Neuronal stem cell (in vitro differentiated cells): ENCODE measurements at regions not wholly inside any gene's neighbourhood (a gene's known extent, or its start where the extent isn't known, plus 50 kb on each side); places are given as distances from the start of the nearest gene placed in this dataset.

ENCODE experiments used
- DNase-seq: peaks from one replicate; pipeline ENCODE4 v3.0.0-alpha.2; 2013; ENCODE audit warnings: low spot score
- H2AFZ ChIP-seq: one replicate; pipeline ENCODE4 v1.6.1; 2013; ENCODE audit warnings: mild to moderate bottlenecking, low read length, inconsistent platforms
- H2AK5ac ChIP-seq: 2 replicates; pipeline ENCODE4 v1.6.1; 2013; ENCODE audit warnings: low read depth, mild to moderate bottlenecking, inconsistent platforms, low read length, moderate library complexity, mixed read lengths
- H2BK120ac ChIP-seq: 2 replicates; pipeline ENCODE4 v1.6.1; 2013; ENCODE audit warnings: low read depth, mild to moderate bottlenecking, inconsistent platforms, low read length, moderate library complexity, mixed read lengths
- H2BK12ac ChIP-seq: one replicate; pipeline ENCODE4 v1.6.1; 2013; ENCODE audit warnings: low read length, inconsistent platforms
- H2BK15ac ChIP-seq: 2 replicates; pipeline ENCODE4 v1.6.1; 2013; ENCODE audit warnings: mild to moderate bottlenecking, low read length, inconsistent platforms, mixed read lengths
- H2BK5ac ChIP-seq: one replicate; pipeline ENCODE4 v1.6.1; 2013; ENCODE audit warnings: inconsistent platforms, mild to moderate bottlenecking, low read length, moderate library complexity
- H3K14ac ChIP-seq: one replicate; pipeline ENCODE4 v1.6.1; 2013; ENCODE audit warnings: low read length, inconsistent platforms
- H3K18ac ChIP-seq: 2 replicates; pipeline ENCODE4 v1.6.1; 2013; ENCODE audit warnings: low read length, inconsistent platforms
- H3K23ac ChIP-seq: 2 replicates; pipeline ENCODE4 v1.6.1; 2013; ENCODE audit warnings: low read depth, mild to moderate bottlenecking, mixed read lengths, low read length, inconsistent platforms; ENCODE audit not compliant: poor library complexity
- H3K27ac ChIP-seq: replicated peaks from 3 replicates; pipeline ENCODE4 v1.5.1; 2013; ENCODE audit warnings: low read length, inconsistent platforms
- H3K27me3 ChIP-seq, 3 experiments: 2 replicates each; pipeline ENCODE4 v1.6.1; 2013; ENCODE audit warnings: low read length in 3 of 3, mild to moderate bottlenecking in 2 of 3, inconsistent platforms in 1 of 3, low read depth in 1 of 3, mixed read lengths in 1 of 3, moderate library complexity in 1 of 3; ENCODE audit not compliant: control insufficient read depth in 3 of 3, insufficient read depth in 3 of 3
- H3K36me3 ChIP-seq, 2 donors: replicated peaks in 1 of 2; 2 replicates each; pipeline ENCODE4 v1.6.1; 2013; ENCODE audit warnings: low read length in 2 of 2; ENCODE audit not compliant: control insufficient read depth in 2 of 2, insufficient read depth in 2 of 2
- H3K4ac ChIP-seq: 2 replicates; pipeline ENCODE4 v1.6.1; 2013; ENCODE audit warnings: inconsistent platforms, mild to moderate bottlenecking, low read length, moderate library complexity
- H3K4me1 ChIP-seq, 2 donors: 1 replicate in 1 of 2; 2 replicates in 1 of 2; pipeline ENCODE4 v1.6.1; 2013; ENCODE audit warnings: low read length in 2 of 2, low read depth in 1 of 2; ENCODE audit not compliant: control insufficient read depth in 2 of 2, insufficient read depth in 1 of 2
- H3K4me2 ChIP-seq: one replicate; pipeline ENCODE4 v1.6.1; 2013; ENCODE audit warnings: mild to moderate bottlenecking, low read length, inconsistent platforms; ENCODE audit not compliant: insufficient read depth, poor library complexity, severe bottlenecking
- H3K4me3 ChIP-seq, 2 donors: 2 replicates each; pipeline ENCODE4 v1.5.1; 2013; ENCODE audit warnings: low read length in 2 of 2, mild to moderate bottlenecking in 2 of 2, inconsistent platforms in 1 of 2, moderate library complexity in 1 of 2
- H3K79me1 ChIP-seq: one replicate; pipeline ENCODE4 v1.6.1; 2013; ENCODE audit warnings: low read depth, mild to moderate bottlenecking, inconsistent platforms, low read length, moderate library complexity
- H3K9ac ChIP-seq: one replicate; pipeline ENCODE4 v1.6.1; 2013; ENCODE audit warnings: mild to moderate bottlenecking, low read depth, low read length, inconsistent platforms; ENCODE audit not compliant: poor library complexity
- H3K9me3 ChIP-seq, 2 donors: replicated peaks in 1 of 2; 2 replicates each; pipeline versions ENCODE3 to v1.6.1; 2013; ENCODE audit warnings: low read length in 2 of 2, mild to moderate bottlenecking in 2 of 2, inconsistent platforms in 1 of 2, low read depth in 1 of 2, mixed read lengths in 1 of 2, moderate library complexity in 1 of 2; ENCODE audit not compliant: control insufficient read depth in 2 of 2, insufficient read depth in 1 of 2
- H4K8ac ChIP-seq: one replicate; pipeline ENCODE4 v1.6.1; 2013; ENCODE audit warnings: low read depth, mild to moderate bottlenecking, inconsistent platforms, low read length, moderate library complexity
- H4K91ac ChIP-seq: one replicate; pipeline ENCODE4 v1.6.1; 2013; ENCODE audit warnings: low read length, low read depth, mild to moderate bottlenecking, inconsistent platforms; ENCODE audit not compliant: poor library complexity
- WGBS, 2 donors: extraction: QIAGEN DNeasy Blood & Tissue Kit; methylation state at CpG; one replicate each; pipeline ENCODE4 v1.1.7; 2013; ENCODE audit warnings: missing lambda C conversion rate in 2 of 2, mixed read lengths in 1 of 2; ENCODE audit not compliant: insufficient read length in 2 of 2, insufficient replicate concordance in 1 of 2; ENCODE audit errors: extremely low coverage in 2 of 2; 5-methylcytosine and 5-hydroxymethylcytosine counted together

- no peak for DNase-seq
- no CpG with 5 or more reads among the region's 2 CpGs for WGBS, 2 donors
These were observed 594.0 kb upstream of the ACVR2A start for GRCh38 chr2:147250652-147251356.

GRCh38 chr2:147247749-147248148, 597.1 kb upstream of the ACVR2A start:
- Histone ChIP-seq H3K18ac (no peak overlapping the region), H3K9ac (no peak overlapping the region), H3K79me1 (no peaks in the 10 kb centered on the region), H3K23ac (no peak overlapping the region), H2BK12ac (no peak overlapping the region), H2BK15ac (no peak overlapping the region), H4K8ac (no peak overlapping the region), H2AFZ (no peak overlapping the region), H3K9me3 (no peaks in the 10 kb centered on the region), H2BK5ac (no peak overlapping the region), H3K27me3 (no peaks in the 10 kb centered on the region), H2AK5ac (no peak overlapping the region), H2BK120ac (no peak overlapping the region), H3K4me3 (no peak overlapping the region), H3K4me2 (no peak overlapping the region), H4K91ac (no peak overlapping the region), H3K4me1 (no peaks in the 10 kb centered on the region), H3K36me3 (no peaks in the 10 kb centered on the region), H3K27ac (no peak overlapping the region), H3K14ac (no peak overlapping the region), H3K4ac (no peak overlapping the region)
- DNase-seq = no peak
- no CpG with 5 or more reads among the region's 2 CpGs for WGBS, 2 donors

More at GRCh38 chr2:147250652-147251356, 594.0 kb upstream of the ACVR2A start:
- H4K91ac ChIP-seq = no peak overlapping the region
- no peaks in the 10 kb centered on the region for H3K27me3 ChIP-seq
- no peaks in the 10 kb centered on the region for H3K36me3 ChIP-seq
- no peak overlapping the region for H2BK120ac ChIP-seq
- no peak overlapping the region for H3K27ac ChIP-seq
- H2AK5ac ChIP-seq = no peak overlapping the region
- no peak overlapping the region for H3K18ac ChIP-seq
- H2BK15ac ChIP-seq = no peak overlapping the region
- no peak overlapping the region for H3K23ac ChIP-seq
- no peaks in the 10 kb centered on the region for H3K79me1 ChIP-seq
- no peak overlapping the region for H3K4me2 ChIP-seq
- no peaks in the 10 kb centered on the region for H3K4me1 ChIP-seq
- H2AFZ ChIP-seq = no peak overlapping the region
- no peak overlapping the region for H3K9ac ChIP-seq
- no peak overlapping the region for H4K8ac ChIP-seq
- H3K9me3 ChIP-seq = no peaks in the 10 kb centered on the region
- no peak overlapping the region for H3K4me3 ChIP-seq
- H3K14ac ChIP-seq = no peak overlapping the region
- no peak overlapping the region for H3K4ac ChIP-seq
- no peak overlapping the region for H2BK5ac ChIP-seq
- H2BK12ac ChIP-seq = no peak overlapping the region

GRCh38 chr2:147242445-147242844, 602.4 kb upstream of the ACVR2A start:
- H3K4me3 ChIP-seq = no peak overlapping the region
- no peaks in the 10 kb centered on the region for H3K9me3 ChIP-seq
- no peak overlapping the region for H3K4ac ChIP-seq
- H3K79me1 ChIP-seq = no peaks in the 10 kb centered on the region
- H3K4me2 ChIP-seq = no peak overlapping the region
- no peak overlapping the region for H2BK15ac ChIP-seq
- H2AK5ac ChIP-seq = no peak overlapping the region
- no peak overlapping the region for H2AFZ ChIP-seq
- H2BK120ac ChIP-seq = no peak overlapping the region
- no peaks in the 10 kb centered on the region for H3K4me1 ChIP-seq
- H4K8ac ChIP-seq = no peak overlapping the region
- no peak for DNase-seq
- no peak overlapping the region for H3K23ac ChIP-seq
- no peak overlapping the region for H4K91ac ChIP-seq
- H3K9ac ChIP-seq = no peak overlapping the region
- H3K18ac ChIP-seq = no peak overlapping the region
- H2BK5ac ChIP-seq = no peak overlapping the region
- H3K36me3 ChIP-seq = no peaks in the 10 kb centered on the region
- no peak overlapping the region for H2BK12ac ChIP-seq
- no peak overlapping the region for H3K27ac ChIP-seq
- H3K14ac ChIP-seq = no peak overlapping the region
- no peaks in the 10 kb centered on the region for H3K27me3 ChIP-seq

GRCh38 chr2:147236601-147237000, 608.2 kb upstream of the ACVR2A start:
- Histone ChIP-seq H3K36me3 (no peaks in the 10 kb centered on the region), H2BK120ac (no peak overlapping the region), H2BK5ac (no peak overlapping the region), H2AK5ac (no peak overlapping the region), H3K79me1 (no peaks in the 10 kb centered on the region), H3K9me3 (no peaks in the 10 kb centered on the region), H3K18ac (no peak overlapping the region), H2BK15ac (no peak overlapping the region), H3K4me3 (no peak overlapping the region), H3K4me2 (no peak overlapping the region), H3K4ac (no peak overlapping the region), H3K27me3 (no peaks in the 10 kb centered on the region), H3K9ac (no peak overlapping the region), H2BK12ac (no peak overlapping the region), H4K91ac (no peak overlapping the region), H2AFZ (no peak overlapping the region), H3K27ac (no peak overlapping the region), H3K14ac (no peak overlapping the region), H3K23ac (no peak overlapping the region), H4K8ac (no peak overlapping the region), H3K4me1 (peaks cover 0 to 2% of the 10 kb centered on the region in 2 donors)
- no CpG with 5 or more reads among the region's 2 CpGs for WGBS, 2 donors
- no peak for DNase-seq
